WI38 (cell line): ENCODE measurements at regions not wholly inside any gene's neighbourhood (a gene's known extent, or its start where the extent isn't known, plus 50 kb on each side); places are given as distances from the start of the nearest gene placed in this dataset.

Source experiments
- H3K4me3 ChIP-seq: 2 replicates; pipeline ENCODE4 v1.5.1; 2011; ENCODE audit warnings: low read depth, mild to moderate bottlenecking, control low read depth, low read length
- CTCF ChIP-seq: IDR thresholded peaks from 2 replicates; pipeline ENCODE4 v1.5.1; 2012; ENCODE audit warnings: low read depth, mild to moderate bottlenecking, control low read depth, low read length

- no peak for TF ChIP-seq CTCF
- H3K4me3 ChIP-seq, result no peak overlapping the region
Measured at GRCh38 chr11:44456544-44457300, 108.7 kb upstream of the CD82 start.

GRCh38 chr11:44457862-44458261 lies 107.6 kb upstream of the CD82 start:
- TF ChIP-seq CTCF, result no peak
- H3K4me3 ChIP-seq, result no peak overlapping the region

GRCh38 chr11:44463751-44464150 lies 101.7 kb upstream of the CD82 start:
- TF ChIP-seq CTCF, result no peak
- H3K4me3 ChIP-seq, result no peak overlapping the region

- no peak for TF ChIP-seq CTCF
- no peak overlapping the region for H3K4me3 ChIP-seq
Measured at GRCh38 chr11:44464741-44465140, 100.7 kb upstream of the CD82 start.

GRCh38 chr11:44466531-44467205 lies 98.8 kb upstream of the CD82 start:
- TF ChIP-seq CTCF, result no peak
- H3K4me3 ChIP-seq, result no peak overlapping the region

- TF ChIP-seq CTCF, result no peak
- no peak overlapping the region for H3K4me3 ChIP-seq
Measured at GRCh38 chr11:44467413-44467812, 98.0 kb upstream of the CD82 start.

- TF ChIP-seq CTCF, result no peak
Measured at GRCh38 chr11:44467931-44468330, 97.5 kb upstream of the CD82 start.

More at GRCh38 chr11:44467931-44468330, 97.5 kb upstream of the CD82 start:
- no peak overlapping the region for H3K4me3 ChIP-seq
